K562 (cell line): ENCODE measurements at regions not wholly inside any gene's neighbourhood (a gene's known extent, or its start where the extent isn't known, plus 50 kb on each side); places are given as distances from the start of the nearest gene placed in this dataset.

Source experiments
- HMG20A ChIP-seq: fragments of 450-650 bp; formaldehyde crosslinking; conservative IDR thresholded peaks from 2 replicates; pipeline ENCODE4 v1.4.0; 2020; ENCODE audit warnings: mild to moderate bottlenecking, mixed read lengths
- MCM3 ChIP-seq: fragments of 450-650 bp; IDR thresholded peaks from 2 replicates; pipeline ENCODE4 v1.6.1; 2016
- MTA2 ChIP-seq: fragments of 450-650 bp; IDR thresholded peaks from 2 replicates; pipeline ENCODE4 v1.6.1; 2016; ENCODE audit warnings: low read depth
- NR4A1 ChIP-seq, 2 experiments: fragments of 250-450 bp in 1 of 2; fragments of 450-650 bp in 1 of 2; sonication (Bioruptor Pico) in 1 of 2; IDR thresholded peaks; 2 replicates each; pipeline versions ENCODE4 v1.4.0 to v1.6.1; 2016 to 2020; ENCODE audit warnings: mild to moderate bottlenecking in 2 of 2, missing compliant biosample characterization in 1 of 2, missing genetic modification characterization in 1 of 2, moderate library complexity in 1 of 2
- THRA ChIP-seq: fragments of 450-650 bp; IDR thresholded peaks from 2 replicates; pipeline ENCODE4 v1.6.1; 2017; ENCODE audit warnings: mild to moderate bottlenecking, moderate library complexity
- TRIM25 ChIP-seq: fragments of 450-650 bp; IDR thresholded peaks from 2 replicates; pipeline ENCODE4 v1.7.0; 2016; ENCODE audit warnings: borderline replicate concordance
- ZBTB12 ChIP-seq: fragments of 250-450 bp; sonication (Bioruptor Pico); IDR thresholded peaks from 2 replicates; pipeline ENCODE4 v1.4.0; 2020
- ZFP30 ChIP-seq: fragments of 250-450 bp; sonication (Bioruptor Pico); IDR thresholded peaks from 2 replicates; pipeline ENCODE4 v1.8.0; 2022; ENCODE audit warnings: moderate library complexity, mild to moderate bottlenecking, inconsistent platforms, borderline replicate concordance
- ZFP91 ChIP-seq: sonication (generic); formaldehyde crosslinking; IDR thresholded peaks from 2 replicates; pipeline ENCODE4 v1.8.0; 2022; ENCODE audit warnings: mild to moderate bottlenecking, missing genetic modification reagents

GRCh38 chr6:40227735-40228134 is 293.5 kb upstream of the MOCS1 start (continued):
- TF ChIP-seq ZBTB12 (no peak), TRIM25 (no peak), ZFP91 (CRISPR knock-in tag) (no peak), MTA2 (no peak), ZFP30 (CRISPR knock-in tag) (no peak), MCM3 (no peak), NR4A1 (CRISPR knock-in tag; IDR thresholded peaks at IDR 0.05) (no peak), NR4A1 (tag; IDR thresholded peaks at IDR 0.05) (no peak), HMG20A (CRISPR knock-in tag) (no peak), THRA (no peak)
- TF ChIP-seq, all 486 proteins: peak for 0
